ENCODE measurements at regions not wholly inside any gene's neighbourhood (a gene's known extent, or its start where the extent isn't known, plus 50 kb on each side); places are given as distances from the start of the nearest gene placed in this dataset.
"Not testable (repeated sequence)": the region's sequence is repeated elsewhere in the genome, so short reads cannot be mapped to it uniquely, and the experiment has no call there.

- 40% methylated on average over 2 of the region's 2 CpGs for WGBS (ENCODE audit: insufficient coverage, insufficient replicate concordance, low lambda C conversion rate, missing lambda C conversion rate)
- no peaks in the 10 kb centered on the region for H3K9me3 ChIP-seq (replicated peaks; ENCODE audit: control insufficient read depth, insufficient read depth, low read length)
- DNase-seq (ENCODE audit: low read depth, low spot score) (no peak), FAIRE-seq (no peak), ATAC-seq (no peak)
- SMC1A ChIA-PET (ENCODE audit: uncharacterized antibody, unreplicated experiment), result no interaction called here
- H3K9ac ChIP-seq (ENCODE audit: control insufficient read depth, insufficient read depth, low read length), result no peak overlapping the region
- BruUV-seq (replicated peaks), result no TSS peak
- H3K4me2 ChIP-seq (ENCODE audit: control insufficient read depth, insufficient read depth), result no peak overlapping the region
- H3K27ac ChIP-seq (ENCODE audit: control insufficient read depth, insufficient read depth), result no peak overlapping the region
- no peaks in the 10 kb centered on the region for H3K36me3 ChIP-seq (ENCODE audit: control insufficient read depth in 2 of 2, insufficient read depth in 2 of 2, low read length in 1 of 2)
- RAD21 ChIA-PET (ENCODE audit: unreplicated experiment), result no interaction called here
- H3K27me3 ChIP-seq (replicated peaks in 1 of 2; ENCODE audit: control insufficient read depth in 2 of 2, insufficient read depth in 2 of 2, low read length in 1 of 2), result no peaks in the 10 kb centered on the region; a peak in 1 of 4 replicates
- H3K4me3 ChIP-seq, result no peak overlapping the region
- H3K4me1 ChIP-seq (ENCODE audit: control insufficient read depth, insufficient read depth, low read length), result no peaks in the 10 kb centered on the region
- no peak for TF ChIP-seq NBN (IDR thresholded peaks at IDR 0.05)
- no peak for TF ChIP-seq USF1 (IDR thresholded peaks at IDR 0.05; ENCODE audit: borderline replicate concordance, extremely low read length, insufficient read depth, low read depth, low read length)
- no peak for TF ChIP-seq PAX8 (IDR thresholded peaks at IDR 0.05)
- TF ChIP-seq CREM (IDR thresholded peaks at IDR 0.05; ENCODE audit: low read depth), result no peak
- TF ChIP-seq ESRRA (IDR thresholded peaks at IDR 0.05; ENCODE audit: low read length), result no peak
- no peak for TF ChIP-seq RELA (IDR thresholded peaks at IDR 0.05; ENCODE audit: borderline replicate concordance, partially characterized antibody)
- no peak for TF ChIP-seq RB1 (IDR thresholded peaks at IDR 0.05; ENCODE audit: borderline replicate concordance)
- no peak for TF ChIP-seq ETV6 (conservative IDR thresholded peaks at IDR 0.05 in 1 of 2, IDR thresholded peaks at IDR 0.05 in 1 of 2; ENCODE audit: borderline replicate concordance in 1 of 2, low read depth in 1 of 2)
- intact Hi-C loops (cut with micrococcal nuclease; ENCODE audit: unreplicated experiment), result no loop called here
- POLR2A ChIA-PET, result no interaction called here
- H2AFZ ChIP-seq (ENCODE audit: control insufficient read depth, low read depth, low read length), result no peak overlapping the region
- no peaks in the 10 kb centered on the region for H3K79me2 ChIP-seq (ENCODE audit: control insufficient read depth, insufficient read depth, low read length)
- in situ Hi-C loops (cut with MboI), result no loop called here
- CTCF ChIA-PET, result no interaction called here
- no peaks in the 10 kb centered on the region for H4K20me1 ChIP-seq (ENCODE audit: control insufficient read depth, insufficient read depth)
These were observed 68.0 kb downstream of the HINT1 start for GRCh38 chr5:131096774-131097710.

GRCh38 chr5:131095561-131095960, 69.5 kb downstream of the HINT1 start:
- intact Hi-C loops (cut with micrococcal nuclease; ENCODE audit: unreplicated experiment); H3K36me3 ChIP-seq (ENCODE audit: control insufficient read depth in 2 of 2, insufficient read depth in 2 of 2, low read length in 1 of 2); H3K4me3 ChIP-seq; in situ Hi-C loops (cut with MboI); H3K27ac ChIP-seq (ENCODE audit: control insufficient read depth, insufficient read depth); H3K4me1 ChIP-seq (ENCODE audit: control insufficient read depth, insufficient read depth, low read length); H3K27me3 ChIP-seq (replicated peaks in 1 of 2; ENCODE audit: control insufficient read depth in 2 of 2, insufficient read depth in 2 of 2, low read length in 1 of 2); RAD21 ChIA-PET (ENCODE audit: unreplicated experiment); H3K9me3 ChIP-seq (replicated peaks; ENCODE audit: control insufficient read depth, insufficient read depth, low read length); FAIRE-seq; ATAC-seq; H2AFZ ChIP-seq (ENCODE audit: control insufficient read depth, low read depth, low read length); H3K79me2 ChIP-seq (ENCODE audit: control insufficient read depth, insufficient read depth, low read length); H4K20me1 ChIP-seq (ENCODE audit: control insufficient read depth, insufficient read depth); DNase-seq (ENCODE audit: low read depth, low spot score); H3K4me2 ChIP-seq (ENCODE audit: control insufficient read depth, insufficient read depth); CTCF ChIA-PET; SMC1A ChIA-PET (ENCODE audit: uncharacterized antibody, unreplicated experiment); H3K9ac ChIP-seq (ENCODE audit: control insufficient read depth, insufficient read depth, low read length); POLR2A ChIA-PET; BruUV-seq (replicated peaks): not testable (repeated sequence)
- 72% methylated on average over 4 of the region's 4 CpGs for WGBS (ENCODE audit: insufficient coverage, insufficient replicate concordance, low lambda C conversion rate, missing lambda C conversion rate)
